Spinal cord (tissue), 9 donors: ENCODE measurements at regions not wholly inside any gene's neighbourhood (a gene's known extent, or its start where the extent isn't known, plus 50 kb on each side); places are given as distances from the start of the nearest gene placed in this dataset.
A peak's percentile ranks its signal among the peaks of the same experiment; 100 is the strongest.

Experiments used
- DNase-seq, 6 donors: peaks; one replicate each; pipeline versions ENCODE4 v3.0.0 to v3.0.0-alpha.2; 2013 to 2015; ENCODE audit warnings: low spot score in 6 of 6, low read depth in 4 of 6
- H3K27ac ChIP-seq: one replicate; pipeline ENCODE4 v1.5.1; 2013; ENCODE audit warnings: low read depth, low read length, control low read depth
- H3K27me3 ChIP-seq: one replicate; pipeline ENCODE4 v1.6.1; 2013; ENCODE audit warnings: low read length; ENCODE audit not compliant: control insufficient read depth, insufficient read depth
- H3K36me3 ChIP-seq: one replicate; pipeline ENCODE4 v1.6.1; 2013; ENCODE audit warnings: low read length; ENCODE audit not compliant: control insufficient read depth, insufficient read depth
- H3K4me1 ChIP-seq: one replicate; pipeline ENCODE4 v1.6.1; 2013; ENCODE audit warnings: low read length; ENCODE audit not compliant: control insufficient read depth, insufficient read depth
- H3K4me3 ChIP-seq: one replicate; pipeline ENCODE4 v1.5.1; 2013; ENCODE audit warnings: low read depth, low read length, control low read depth
- H3K9me3 ChIP-seq: one replicate; pipeline ENCODE4 v1.6.1; 2013; ENCODE audit warnings: low read length; ENCODE audit not compliant: control insufficient read depth, insufficient read depth
- WGBS: methylation state at CpG from one replicate; pipeline ENCODE4 v1.1.5; 2013; ENCODE audit warnings: missing lambda C conversion rate; ENCODE audit not compliant: insufficient coverage; 5-methylcytosine and 5-hydroxymethylcytosine counted together
- donor health status: healthy.

GRCh38 chr10:83310688-83311087 lies 828.6 kb upstream of the GHITM start:
- no peak overlapping the region for H3K27ac ChIP-seq
- peak in 1 of 6 donors; percentile 9 for DNase-seq
- no peaks in the 10 kb centered on the region for H3K4me1 ChIP-seq
- no peaks in the 10 kb centered on the region for H3K9me3 ChIP-seq
- H3K27me3 ChIP-seq: no peaks in the 10 kb centered on the region
- no peaks in the 10 kb centered on the region for H3K36me3 ChIP-seq
- H3K4me3 ChIP-seq: no peak overlapping the region

- Histone ChIP-seq H3K9me3 (no peaks in the 10 kb centered on the region), H3K27ac (no peak overlapping the region), H3K36me3 (no peaks in the 10 kb centered on the region), H3K27me3 (no peaks in the 10 kb centered on the region), H3K4me1 (no peaks in the 10 kb centered on the region), H3K4me3 (no peak overlapping the region)
- 83% methylated on average over 3 of the region's 3 CpGs for WGBS
- no peak for DNase-seq
Observed at GRCh38 chr10:83312570-83312969, 826.7 kb upstream of the GHITM start.

GRCh38 chr10:83332690-83333089 lies 806.6 kb upstream of the GHITM start:
- H3K27ac ChIP-seq: no peak overlapping the region
- no CpG with 5 or more reads among the region's 1 CpG for WGBS
- no peaks in the 10 kb centered on the region for H3K27me3 ChIP-seq
- no peak overlapping the region for H3K4me3 ChIP-seq
- H3K9me3 ChIP-seq: no peaks in the 10 kb centered on the region
- no peak for DNase-seq
- H3K36me3 ChIP-seq: no peaks in the 10 kb centered on the region
- no peaks in the 10 kb centered on the region for H3K4me1 ChIP-seq

GRCh38 chr10:83333566-83333965 lies 805.7 kb upstream of the GHITM start:
- Histone ChIP-seq H3K27ac (no peak overlapping the region), H3K4me1 (no peaks in the 10 kb centered on the region), H3K36me3 (no peaks in the 10 kb centered on the region), H3K27me3 (no peaks in the 10 kb centered on the region), H3K4me3 (no peak overlapping the region), H3K9me3 (no peaks in the 10 kb centered on the region)
- no peak for DNase-seq

- Histone ChIP-seq H3K36me3 (no peaks in the 10 kb centered on the region), H3K4me3 (no peak overlapping the region), H3K27ac (no peak overlapping the region), H3K27me3 (no peaks in the 10 kb centered on the region), H3K4me1 (no peaks in the 10 kb centered on the region), H3K9me3 (no peaks in the 10 kb centered on the region)
- no peak for DNase-seq
Observed at GRCh38 chr10:83343676-83344075, 795.6 kb upstream of the GHITM start.

- H3K36me3 ChIP-seq: no peaks in the 10 kb centered on the region
- WGBS: no CpG with 5 or more reads among the region's 2 CpGs
- no peak overlapping the region for H3K4me3 ChIP-seq
- no peak for DNase-seq
- no peak overlapping the region for H3K27ac ChIP-seq
- H3K9me3 ChIP-seq: no peaks in the 10 kb centered on the region
- no peaks in the 10 kb centered on the region for H3K27me3 ChIP-seq
- no peaks in the 10 kb centered on the region for H3K4me1 ChIP-seq
Observed at GRCh38 chr10:83346266-83346910, 792.9 kb upstream of the GHITM start.

GRCh38 chr10:83352588-83352987 lies 786.7 kb upstream of the GHITM start:
- Histone ChIP-seq H3K36me3 (no peaks in the 10 kb centered on the region), H3K27me3 (no peaks in the 10 kb centered on the region), H3K27ac (no peak overlapping the region), H3K4me1 (no peaks in the 10 kb centered on the region), H3K9me3 (no peaks in the 10 kb centered on the region), H3K4me3 (no peak overlapping the region)
- WGBS: no CpG with 5 or more reads among the region's 3 CpGs
- DNase-seq: no peak

GRCh38 chr10:83354456-83354855 lies 784.9 kb upstream of the GHITM start:
- DNase-seq: peak in 1 of 6 donors; percentile 53
- no CpG with 5 or more reads among the region's 1 CpG for WGBS

GRCh38 chr10:83357004-83357403 lies 782.3 kb upstream of the GHITM start:
- Histone ChIP-seq H3K27ac (no peak overlapping the region), H3K9me3 (no peaks in the 10 kb centered on the region), H3K4me1 (no peaks in the 10 kb centered on the region), H3K27me3 (no peaks in the 10 kb centered on the region), H3K36me3 (no peaks in the 10 kb centered on the region), H3K4me3 (no peak overlapping the region)
- no CpG with 5 or more reads among the region's 1 CpG for WGBS
- no peak for DNase-seq

More at GRCh38 chr10:83354456-83354855, 784.9 kb upstream of the GHITM start:
- Histone ChIP-seq H3K36me3 (no peaks in the 10 kb centered on the region), H3K27ac (no peak overlapping the region), H3K27me3 (no peaks in the 10 kb centered on the region), H3K4me3 (no peak overlapping the region), H3K9me3 (no peaks in the 10 kb centered on the region), H3K4me1 (no peaks in the 10 kb centered on the region)

- no peaks in the 10 kb centered on the region for H3K9me3 ChIP-seq
- no peak overlapping the region for H3K27ac ChIP-seq
- H3K27me3 ChIP-seq: no peaks in the 10 kb centered on the region
- no peak for DNase-seq
- H3K36me3 ChIP-seq: no peaks in the 10 kb centered on the region
- H3K4me1 ChIP-seq: no peaks in the 10 kb centered on the region
- no peak overlapping the region for H3K4me3 ChIP-seq
Observed at GRCh38 chr10:83357627-83358026, 781.7 kb upstream of the GHITM start.
